Panc1 (cell line): ENCODE measurements at regions not wholly inside any gene's neighbourhood (a gene's known extent, or its start where the extent isn't known, plus 50 kb on each side); places are given as distances from the start of the nearest gene placed in this dataset.
"Not testable (repeated sequence)": the region's sequence is repeated elsewhere in the genome, so short reads cannot be mapped to it uniquely, and the experiment has no call there.

Experiments
- CTCF ChIP-seq: fragments of 450-650 bp; IDR thresholded peaks from 2 replicates; pipeline ENCODE4 v1.5.1; 2017; ENCODE audit warnings: mild to moderate bottlenecking
- POLR2AphosphoS5 ChIP-seq: IDR thresholded peaks from 2 replicates; pipeline ENCODE4 v1.6.1; 2012; ENCODE audit warnings: mild to moderate bottlenecking, low read depth, low read length, moderate library complexity
- TCF7L2 ChIP-seq: IDR thresholded peaks from 2 replicates; pipeline ENCODE4 v1.6.1; 2011; ENCODE audit warnings: mild to moderate bottlenecking, low read depth, low read length, inconsistent platforms
- TF ChIP-seq, protein P1 (sequence below), 2 experiments: IDR thresholded peaks; 2 replicates each; pipeline ENCODE4 v1.6.1; 2011 to 2012; ENCODE audit warnings: low read depth in 2 of 2, control low read depth in 1 of 2, low read length in 1 of 2, mild to moderate bottlenecking in 1 of 2, moderate library complexity in 1 of 2; ENCODE audit not compliant: insufficient read depth in 1 of 2

DNA sequence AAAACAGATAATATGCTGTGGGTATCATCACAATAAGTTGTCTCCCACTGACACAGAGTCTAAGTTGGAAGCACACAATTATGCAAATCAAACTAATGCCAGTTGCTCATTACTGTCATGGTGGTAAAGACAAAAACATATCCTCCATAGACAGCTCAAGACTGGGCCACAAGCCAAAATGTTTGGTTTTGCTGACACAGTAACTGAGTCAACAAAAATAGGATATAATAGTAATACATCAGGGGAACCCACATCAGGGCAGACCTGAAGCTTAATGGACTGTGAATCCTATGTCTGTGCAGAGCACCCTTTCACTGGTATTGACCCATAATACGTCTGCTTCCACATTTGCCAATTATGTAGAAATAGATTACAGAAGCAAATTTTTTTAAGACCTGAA lies 597.8 kb downstream of the TTLL7 start:
- not testable (repeated sequence) for TF ChIP-seq CTCF, POLR2AphosphoS5, TCF7L2
- TF ChIP-seq, protein P1, sequence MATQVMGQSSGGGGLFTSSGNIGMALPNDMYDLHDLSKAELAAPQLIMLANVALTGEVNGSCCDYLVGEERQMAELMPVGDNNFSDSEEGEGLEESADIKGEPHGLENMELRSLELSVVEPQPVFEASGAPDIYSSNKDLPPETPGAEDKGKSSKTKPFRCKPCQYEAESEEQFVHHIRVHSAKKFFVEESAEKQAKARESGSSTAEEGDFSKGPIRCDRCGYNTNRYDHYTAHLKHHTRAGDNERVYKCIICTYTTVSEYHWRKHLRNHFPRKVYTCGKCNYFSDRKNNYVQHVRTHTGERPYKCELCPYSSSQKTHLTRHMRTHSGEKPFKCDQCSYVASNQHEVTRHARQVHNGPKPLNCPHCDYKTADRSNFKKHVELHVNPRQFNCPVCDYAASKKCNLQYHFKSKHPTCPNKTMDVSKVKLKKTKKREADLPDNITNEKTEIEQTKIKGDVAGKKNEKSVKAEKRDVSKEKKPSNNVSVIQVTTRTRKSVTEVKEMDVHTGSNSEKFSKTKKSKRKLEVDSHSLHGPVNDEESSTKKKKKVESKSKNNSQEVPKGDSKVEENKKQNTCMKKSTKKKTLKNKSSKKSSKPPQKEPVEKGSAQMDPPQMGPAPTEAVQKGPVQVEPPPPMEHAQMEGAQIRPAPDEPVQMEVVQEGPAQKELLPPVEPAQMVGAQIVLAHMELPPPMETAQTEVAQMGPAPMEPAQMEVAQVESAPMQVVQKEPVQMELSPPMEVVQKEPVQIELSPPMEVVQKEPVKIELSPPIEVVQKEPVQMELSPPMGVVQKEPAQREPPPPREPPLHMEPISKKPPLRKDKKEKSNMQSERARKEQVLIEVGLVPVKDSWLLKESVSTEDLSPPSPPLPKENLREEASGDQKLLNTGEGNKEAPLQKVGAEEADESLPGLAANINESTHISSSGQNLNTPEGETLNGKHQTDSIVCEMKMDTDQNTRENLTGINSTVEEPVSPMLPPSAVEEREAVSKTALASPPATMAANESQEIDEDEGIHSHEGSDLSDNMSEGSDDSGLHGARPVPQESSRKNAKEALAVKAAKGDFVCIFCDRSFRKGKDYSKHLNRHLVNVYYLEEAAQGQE (IDR thresholded peaks at IDR 0.05; ENCODE audit: insufficient read depth in 1 of 2, low read depth in 2 of 2, low read length in 1 of 2), result not testable (repeated sequence)
